Ishikawa (cell line): ENCODE measurements at regions not wholly inside any gene's neighbourhood (a gene's known extent, or its start where the extent isn't known, plus 50 kb on each side); places are given as distances from the start of the nearest gene placed in this dataset.

Experiments used
- CEBPB ChIP-seq: IDR thresholded peaks from 2 replicates; pipeline ENCODE4 v1.6.1; 2012
- REST ChIP-seq: IDR thresholded peaks from 2 replicates; pipeline ENCODE4 v1.6.1; 2012; ENCODE audit warnings: low read depth, mild to moderate bottlenecking

- TF ChIP-seq REST (no peak), CEBPB (no peak)
These were observed 81.9 kb downstream of the BUB3 start for GRCh38 chr10:123236126-123236525.
